ENCODE measurements at regions not wholly inside any gene's neighbourhood (a gene's known extent, or its start where the extent isn't known, plus 50 kb on each side); places are given as distances from the start of the nearest gene placed in this dataset.
"Not testable (repeated sequence)": the region's sequence is repeated elsewhere in the genome, so short reads cannot be mapped to it uniquely, and the experiment has no call there.

DNA sequence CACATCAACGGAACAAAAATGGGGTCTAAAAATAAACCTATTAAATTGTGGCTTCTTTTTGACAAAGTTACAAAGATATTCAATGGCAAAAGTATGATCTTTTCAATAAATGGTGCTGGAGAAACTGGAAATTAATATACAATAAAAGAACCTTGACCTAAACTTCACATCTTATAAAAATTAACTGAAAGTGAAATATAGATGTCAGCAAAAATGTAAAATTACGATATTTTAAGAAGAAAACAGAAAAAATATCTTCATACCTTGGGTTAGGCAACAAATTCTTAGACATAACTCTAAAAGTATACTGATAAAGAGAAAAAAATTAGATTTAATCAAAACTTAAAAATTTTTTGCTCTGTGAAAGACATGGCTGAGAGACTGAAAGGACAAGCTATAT is 1909.5 kb upstream of the CDH9 start:
- H3K4me3 ChIP-seq (ENCODE audit: low read length): no peak overlapping the region
- TF ChIP-seq ZNF274 (IDR thresholded peaks at IDR 0.05; ENCODE audit: low read depth, low read length): no peak

DNA sequence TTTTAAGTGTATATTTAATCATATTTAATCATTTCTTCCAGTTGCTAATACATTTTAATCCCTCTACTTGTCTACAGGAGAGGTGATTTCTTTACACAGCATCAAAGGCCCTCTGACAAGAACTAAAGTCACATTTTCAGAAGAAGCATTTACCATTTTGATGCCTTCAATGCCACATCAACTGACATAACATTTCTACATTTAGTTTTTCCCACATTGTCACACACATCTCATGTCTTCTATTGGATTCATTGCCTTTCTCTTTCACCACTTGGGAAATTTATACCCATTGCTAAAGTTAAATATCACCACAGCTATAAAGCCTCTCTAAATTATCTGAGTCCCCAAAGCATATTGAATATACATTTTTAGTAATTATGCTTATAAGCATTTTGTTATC is 1907.5 kb upstream of the CDH9 start:
- TF ChIP-seq ZNF274 (IDR thresholded peaks at IDR 0.05; ENCODE audit: low read depth, low read length): no peak

GRCh38 chr5:28929366-28929765 is 1891.0 kb upstream of the CDH9 start:
- H3K4me3 ChIP-seq (ENCODE audit: low read length): not testable (repeated sequence)

More for the DNA sequence above, 1907.5 kb upstream of the CDH9 start:
- H3K4me3 ChIP-seq (ENCODE audit: low read length): no peak overlapping the region

DNA sequence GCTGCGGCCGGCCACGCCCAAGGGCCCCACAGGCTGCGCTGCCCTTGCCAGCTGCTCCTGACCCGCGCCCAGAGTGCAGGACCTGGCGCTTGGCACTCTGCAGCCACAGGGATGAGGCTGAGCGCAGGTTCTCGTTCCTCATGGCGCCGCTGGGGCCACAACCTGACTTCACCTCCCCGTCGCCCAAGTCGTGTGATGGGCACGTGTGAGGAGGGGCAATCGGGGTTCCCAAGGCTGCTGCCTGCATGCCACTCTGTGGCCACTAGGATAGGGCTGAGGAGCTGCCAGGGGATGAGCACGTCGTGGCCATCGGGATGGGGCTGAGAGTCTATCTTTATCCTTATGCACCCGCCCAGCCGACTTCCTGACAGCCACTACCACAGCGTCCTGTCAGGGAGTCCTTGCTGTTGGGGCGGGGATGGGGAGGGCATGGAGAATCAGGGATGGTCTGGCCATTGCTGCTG is 1890.0 kb upstream of the CDH9 start:
- H3K4me3 ChIP-seq (ENCODE audit: low read length): not testable (repeated sequence)

DNA sequence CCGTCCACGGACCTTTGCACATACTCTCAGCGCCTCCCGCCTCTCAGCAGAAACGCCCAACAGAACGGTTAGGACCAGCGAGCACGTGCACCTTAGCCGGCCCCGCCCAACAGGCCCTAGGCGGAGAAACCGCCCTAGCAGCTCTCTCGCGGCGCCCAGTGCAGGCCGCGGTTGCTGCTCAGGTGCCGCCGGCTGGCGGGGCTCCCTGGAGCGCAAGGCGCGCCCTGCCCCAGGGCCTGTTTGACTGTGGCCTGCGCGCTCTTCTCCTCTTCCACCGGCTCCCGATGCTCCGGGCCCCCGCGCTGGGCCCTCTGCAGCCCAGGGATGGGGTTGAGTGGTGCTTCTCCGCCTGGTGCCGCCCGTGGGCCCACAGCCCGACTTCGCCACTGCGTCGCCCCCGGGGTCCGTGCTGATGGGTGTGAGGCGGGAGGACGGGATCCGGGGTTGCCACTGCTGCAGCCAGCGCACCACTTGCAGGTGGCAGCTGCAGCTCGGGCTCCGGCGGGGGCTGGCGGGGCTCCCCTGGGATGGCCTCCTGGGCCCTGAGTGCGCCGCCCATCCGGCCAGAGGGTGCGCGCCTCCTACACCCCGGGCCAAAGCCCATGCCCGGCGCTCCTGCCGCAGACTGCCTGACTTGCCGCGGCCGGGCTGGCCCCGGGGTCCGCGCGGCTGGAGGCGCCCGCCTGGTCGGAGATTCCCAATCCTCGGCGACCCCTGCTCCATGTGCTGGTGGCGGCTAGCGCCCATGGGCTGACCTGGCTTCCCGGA is 1889.4 kb upstream of the CDH9 start:
- H3K4me3 ChIP-seq (ENCODE audit: low read length): no peak overlapping the region

DNA sequence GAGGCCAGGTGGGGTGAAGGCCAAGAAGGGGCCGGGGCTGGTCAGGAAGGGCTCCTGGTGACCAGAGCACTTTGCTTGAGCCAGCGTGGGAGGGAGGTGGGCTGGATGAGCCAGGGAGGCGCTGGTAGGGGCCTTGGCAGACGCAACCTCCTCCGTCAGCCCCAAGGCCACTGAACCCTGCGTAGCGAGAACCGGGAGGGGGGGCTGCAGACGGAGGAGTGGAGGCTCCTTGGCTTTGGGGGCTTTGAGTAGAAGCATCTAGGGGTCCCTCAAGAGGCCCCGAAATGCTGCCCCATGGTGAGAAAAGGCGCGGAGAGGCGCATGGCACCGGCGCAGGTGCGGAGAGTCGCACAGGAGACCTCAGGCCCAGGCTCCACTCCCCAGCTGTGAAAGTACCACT is 1888.0 kb upstream of the CDH9 start:
- no peak for TF ChIP-seq ZNF274 (IDR thresholded peaks at IDR 0.05; ENCODE audit: low read depth, low read length)
- no peak overlapping the region for H3K4me3 ChIP-seq (ENCODE audit: low read length)

More for the DNA sequence above, 1889.4 kb upstream of the CDH9 start:
- TF ChIP-seq ZNF274 (IDR thresholded peaks at IDR 0.05; ENCODE audit: low read depth, low read length): no peak

DNA sequence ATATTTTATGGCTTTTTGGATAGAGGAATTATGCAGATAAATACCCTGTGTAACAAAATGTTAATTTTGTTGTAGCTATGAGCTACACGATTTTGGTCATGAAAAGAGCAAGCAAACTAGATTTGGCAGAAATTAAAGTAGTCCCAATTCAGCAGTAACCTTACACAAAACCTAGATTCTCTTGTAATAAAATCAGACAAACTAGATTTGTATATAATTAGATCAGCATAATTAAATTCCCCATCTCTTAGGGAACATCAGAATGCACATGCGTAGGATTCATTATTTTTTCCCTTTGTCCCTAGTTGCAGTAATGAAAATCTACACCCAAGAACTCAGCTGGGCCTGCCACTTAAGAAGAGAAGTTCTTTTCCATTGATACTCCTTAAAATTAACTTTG is 1879.2 kb upstream of the CDH9 start:
- no peak for TF ChIP-seq ZNF274 (IDR thresholded peaks at IDR 0.05; ENCODE audit: low read depth, low read length)

GRCh38 chr5:28914297-28914696 is 1875.9 kb upstream of the CDH9 start:
- H3K4me3 ChIP-seq (ENCODE audit: low read length): no peak overlapping the region
- TF ChIP-seq ZNF274 (IDR thresholded peaks at IDR 0.05; ENCODE audit: low read depth, low read length): no peak

More for the DNA sequence above, 1879.2 kb upstream of the CDH9 start:
- no peak overlapping the region for H3K4me3 ChIP-seq (ENCODE audit: low read length)

DNA sequence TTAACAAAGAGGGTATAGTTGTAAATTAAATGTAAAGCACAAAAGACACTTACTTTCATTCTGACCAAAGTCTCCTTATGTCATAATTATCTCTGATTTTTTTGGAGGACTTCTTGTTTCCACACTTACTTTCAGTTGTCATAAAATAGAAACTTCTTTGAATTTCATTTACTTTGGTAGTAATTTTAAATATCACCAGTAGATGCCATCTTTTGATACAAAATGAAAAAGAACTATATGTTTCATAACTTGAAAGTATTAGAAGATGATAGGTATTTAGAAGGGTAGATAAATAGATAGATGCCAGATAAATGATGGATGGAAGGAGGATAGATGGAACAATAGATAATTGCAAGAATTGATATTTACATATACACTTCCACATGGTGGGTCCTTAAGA is 1865.3 kb upstream of the CDH9 start:
- H3K4me3 ChIP-seq (ENCODE audit: low read length): no peak overlapping the region
- no peak for TF ChIP-seq ZNF274 (IDR thresholded peaks at IDR 0.05; ENCODE audit: low read depth, low read length)

GRCh38 chr5:28896949-28897348 is 1858.6 kb upstream of the CDH9 start:
- no peak overlapping the region for H3K4me3 ChIP-seq (ENCODE audit: low read length)
- TF ChIP-seq ZNF274 (IDR thresholded peaks at IDR 0.05; ENCODE audit: low read depth, low read length): no peak

GRCh38 chr5:28880936-28881335 is 1842.5 kb upstream of the CDH9 start:
- no peak for TF ChIP-seq ZNF274 (IDR thresholded peaks at IDR 0.05; ENCODE audit: low read depth, low read length)
- no peak overlapping the region for H3K4me3 ChIP-seq (ENCODE audit: low read length)

DNA sequence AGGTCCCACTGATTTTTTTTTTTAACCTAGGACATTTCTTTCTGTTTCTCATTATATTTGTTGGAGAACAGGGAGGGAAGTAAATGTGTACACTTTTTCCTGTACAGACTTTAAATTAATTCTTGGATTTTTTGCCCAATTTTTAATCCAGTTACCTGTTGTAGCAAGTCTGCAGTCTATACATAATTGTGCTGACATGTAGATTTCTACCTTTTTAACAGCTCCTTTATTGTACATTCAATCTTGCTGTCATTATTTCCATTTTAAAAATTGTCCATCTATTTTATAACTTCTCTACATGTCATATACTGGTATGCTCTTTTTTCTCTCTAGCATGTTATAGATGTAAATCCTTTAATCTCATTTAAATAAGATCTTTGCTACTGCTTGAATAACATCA is 1838.7 kb upstream of the CDH9 start:
- no peak overlapping the region for H3K4me3 ChIP-seq (ENCODE audit: low read length)
- TF ChIP-seq ZNF274 (IDR thresholded peaks at IDR 0.05; ENCODE audit: low read depth, low read length): no peak

- no peak overlapping the region for H3K4me3 ChIP-seq (ENCODE audit: low read length)
- TF ChIP-seq ZNF274 (IDR thresholded peaks at IDR 0.05; ENCODE audit: low read depth, low read length): no peak
Measured at GRCh38 chr5:28864006-28864405, 1825.6 kb upstream of the CDH9 start.

DNA sequence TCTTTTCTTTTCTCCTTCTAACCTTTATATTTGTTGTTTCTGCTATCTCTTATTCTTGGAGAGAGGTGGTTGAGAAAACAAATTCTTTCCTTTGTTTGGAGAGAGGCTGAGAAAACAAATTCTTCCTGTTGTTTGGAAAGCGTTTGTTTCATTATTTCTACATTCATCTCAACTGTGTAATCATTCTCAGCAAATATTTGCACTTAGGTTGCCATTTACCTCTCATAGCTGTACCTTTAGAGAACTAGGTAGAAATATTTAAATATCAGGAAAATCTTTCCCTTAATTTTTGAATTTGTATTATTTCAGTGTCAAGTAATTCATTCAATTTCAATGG is 1824.4 kb upstream of the CDH9 start:
- TF ChIP-seq ZNF274 (IDR thresholded peaks at IDR 0.05; ENCODE audit: low read depth, low read length): no peak
- no peak overlapping the region for H3K4me3 ChIP-seq (ENCODE audit: low read length)

- H3K4me3 ChIP-seq (ENCODE audit: low read length): no peak overlapping the region
- no peak for TF ChIP-seq ZNF274 (IDR thresholded peaks at IDR 0.05; ENCODE audit: low read depth, low read length)
Measured at GRCh38 chr5:28862137-28862859, 1823.9 kb upstream of the CDH9 start.
